HG02870 (cell line): ENCODE measurements at regions not wholly inside any gene's neighbourhood (a gene's known extent, or its start where the extent isn't known, plus 50 kb on each side); places are given as distances from the start of the nearest gene placed in this dataset.
A peak's percentile ranks its signal among the peaks of the same experiment; 100 is the strongest.
"Not testable (repeated sequence)": the region's sequence is repeated elsewhere in the genome, so short reads cannot be mapped to it uniquely, and the experiment has no call there.

Experiments
- ATAC-seq: cut with Tn5 transposase; IDR thresholded peaks from one replicate; pipeline ENCODE4 v1.9.1; 2021; ENCODE audit warnings: mild to moderate bottlenecking, moderate library complexity; ENCODE audit not compliant: unreplicated experiment

GRCh38 chr10:8415029-8415428, 360.5 kb downstream of the GATA3 start:
- not testable (repeated sequence) for ATAC-seq

- no peak for ATAC-seq
Measured at GRCh38 chr10:8416192-8416701, 361.8 kb downstream of the GATA3 start.

- no peak for ATAC-seq
Measured at GRCh38 chr10:8416760-8417159, 362.3 kb downstream of the GATA3 start.

- no peak for ATAC-seq
Measured at GRCh38 chr10:8417631-8418030, 363.1 kb downstream of the GATA3 start.

- no peak for ATAC-seq
Measured at GRCh38 chr10:8418631-8419030, 364.1 kb downstream of the GATA3 start.

- no peak for ATAC-seq
Measured at GRCh38 chr10:8420182-8420581, 365.7 kb downstream of the GATA3 start.

GRCh38 chr10:8424555-8425211, 370.2 kb downstream of the GATA3 start:
- ATAC-seq: no peak

- ATAC-seq: no peak
Measured at GRCh38 chr10:8428654-8429053, 374.2 kb downstream of the GATA3 start.

- no peak for ATAC-seq
Measured at GRCh38 chr10:8430321-8430720, 375.8 kb downstream of the GATA3 start.

- no peak for ATAC-seq
Measured at GRCh38 chr10:8431511-8431910, 377.0 kb downstream of the GATA3 start.

GRCh38 chr10:8435186-8436055, 380.9 kb downstream of the GATA3 start:
- no peak for ATAC-seq

GRCh38 chr10:8437896-8438295, 383.4 kb downstream of the GATA3 start:
- ATAC-seq: no peak

- ATAC-seq: peak; percentile 14
Measured at GRCh38 chr10:8438603-8439002, 384.1 kb downstream of the GATA3 start.

GRCh38 chr10:8439040-8439439, 384.6 kb downstream of the GATA3 start:
- ATAC-seq: no peak

- ATAC-seq: no peak
Measured at GRCh38 chr10:8444630-8445029, 390.1 kb downstream of the GATA3 start.

- ATAC-seq: no peak
Measured at GRCh38 chr10:8445353-8445752, 390.9 kb downstream of the GATA3 start.

- no peak for ATAC-seq
Measured at GRCh38 chr10:8449909-8450308, 395.4 kb downstream of the GATA3 start.

GRCh38 chr10:8453587-8453986, 399.1 kb downstream of the GATA3 start:
- ATAC-seq: no peak

GRCh38 chr10:8454357-8454756, 399.9 kb downstream of the GATA3 start:
- ATAC-seq: no peak

- no peak for ATAC-seq
Measured at GRCh38 chr10:8455181-8455580, 400.7 kb downstream of the GATA3 start.

GRCh38 chr10:8456386-8456785, 401.9 kb downstream of the GATA3 start:
- no peak for ATAC-seq

- ATAC-seq: no peak
Measured at GRCh38 chr10:8460626-8461025, 406.1 kb downstream of the GATA3 start.
